ENCODE measurements at regions not wholly inside any gene's neighbourhood (a gene's known extent, or its start where the extent isn't known, plus 50 kb on each side); places are given as distances from the start of the nearest gene placed in this dataset.
A peak's percentile ranks its signal among the peaks of the same experiment; 100 is the strongest.

DNA sequence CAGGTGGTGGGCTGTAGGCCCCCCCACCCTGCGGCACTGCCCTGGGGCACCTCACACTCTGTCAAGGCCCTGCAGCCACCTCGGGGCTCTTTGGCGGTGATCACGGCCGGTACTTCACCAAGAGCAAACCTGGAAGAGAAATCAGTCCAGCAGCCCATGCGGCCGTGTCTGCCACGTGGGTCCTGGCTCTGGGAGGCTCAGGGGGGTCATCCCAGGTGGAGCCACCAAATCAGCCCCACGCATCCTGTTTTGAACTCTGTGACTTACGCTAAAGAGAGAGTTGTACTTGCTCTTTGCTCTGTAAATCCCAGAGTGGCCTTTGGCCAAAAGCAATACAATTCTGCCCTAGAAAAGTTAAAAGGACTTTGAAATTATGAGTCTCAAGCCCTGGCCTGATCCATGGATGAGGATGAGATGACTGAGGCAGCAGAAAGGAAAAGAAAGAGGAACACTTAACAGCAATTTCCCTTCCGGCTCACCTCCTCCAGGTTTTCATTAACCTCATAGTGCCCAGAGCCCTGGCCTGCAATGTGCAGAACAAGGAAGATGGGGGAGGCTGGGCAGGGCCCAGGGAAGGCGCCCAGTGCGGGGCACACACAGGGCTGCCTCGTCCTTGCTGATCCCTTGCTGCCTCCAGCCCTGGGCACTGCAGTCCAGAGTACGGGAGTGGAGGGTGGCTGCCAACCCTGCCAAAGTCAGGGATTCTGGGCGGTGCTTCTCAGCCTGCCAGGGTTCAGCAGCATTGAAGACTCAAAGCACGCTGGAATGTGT is 337.0 kb downstream of the MATN1 start:
- Histone ChIP-seq H3K4me1 (ENCODE audit: control insufficient read depth in 4 of 4, insufficient read depth in 4 of 4, low read length in 3 of 4) (peaks cover 5 to 13% (median 9%) of the 10 kb centered on the region in 4 donors), H3K36me3 (ENCODE audit: control insufficient read depth in 4 of 4, insufficient read depth in 3 of 4, low read depth in 1 of 4, low read length in 3 of 4) (no peaks in the 10 kb centered on the region), H3K9me3 (ENCODE audit: control insufficient read depth in 4 of 4, low read length in 3 of 4) (no peaks in the 10 kb centered on the region), H3K27me3 (ENCODE audit: control insufficient read depth in 4 of 4, insufficient read depth in 4 of 4, low read length in 3 of 4) (no peaks in the 10 kb centered on the region), H3K9ac (ENCODE audit: low read depth in 1 of 2, low read length in 2 of 2) (no peak overlapping the region), H3K4me3 (ENCODE audit: low read depth in 1 of 3, low read length in 3 of 3) (no peak overlapping the region), H3K27ac (ENCODE audit: low read depth in 1 of 2, low read length in 2 of 2) (peak overlapping the region; percentile 37 to 38)
- no peak for DNase-seq (ENCODE audit: low spot score)
- WGBS, result 43% methylated on average over 15 of the region's 17 CpGs
- peak; percentile 38 for TF ChIP-seq SP1 (IDR thresholded peaks at IDR 0.05)
- peak; percentile 71 to 79 for TF ChIP-seq HNF4A (conservative IDR thresholded peaks at IDR 0.05)
- TF ChIP-seq FOXA2 (IDR thresholded peaks at IDR 0.05), result peak; percentile 30
- peak; percentile 16 to 74 for TF ChIP-seq RXRA (IDR thresholded peaks at IDR 0.05)
- no peak for TF ChIP-seq GABPA (IDR thresholded peaks at IDR 0.05 in 1 of 2, conservative IDR thresholded peaks at IDR 0.05 in 1 of 2)

DNA sequence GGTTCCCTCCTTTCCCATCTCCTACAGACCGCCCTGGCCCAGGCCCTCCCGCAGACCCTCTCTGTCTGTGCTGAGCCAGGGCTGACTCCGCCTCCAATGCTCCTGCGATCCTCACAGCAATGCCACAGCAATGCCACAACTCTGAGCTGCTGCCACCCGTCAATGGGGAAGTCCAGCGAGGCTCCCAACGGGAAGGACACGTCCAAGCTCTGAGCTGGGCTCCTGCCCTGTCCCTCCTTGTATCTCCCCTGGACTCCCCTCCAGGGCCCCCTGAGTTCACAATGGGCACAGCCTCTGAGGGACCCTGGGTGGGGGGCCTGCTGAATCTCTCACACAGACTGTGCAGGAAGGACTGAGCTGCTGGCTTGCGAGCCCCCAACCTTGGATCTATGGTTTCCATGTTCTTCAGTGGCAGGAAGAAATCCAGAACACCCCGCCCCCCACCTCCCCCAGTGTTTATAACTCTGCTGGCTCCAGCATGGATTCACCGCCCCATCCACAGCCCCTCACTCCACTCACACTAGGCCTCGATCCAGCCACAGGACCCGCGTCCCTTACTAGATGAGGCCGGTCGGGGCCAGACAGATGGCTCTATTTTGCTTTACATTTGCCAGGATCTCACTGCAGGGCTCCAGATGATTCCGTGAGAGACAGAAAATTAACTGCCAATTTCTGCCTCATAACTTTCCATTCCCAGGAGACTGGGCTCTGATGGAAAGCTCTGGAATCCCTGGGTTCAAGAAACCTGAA is 338.0 kb downstream of the MATN1 start:
- no peak for DNase-seq (ENCODE audit: low spot score)
- H3K27me3 ChIP-seq (ENCODE audit: control insufficient read depth in 4 of 4, insufficient read depth in 4 of 4, low read length in 3 of 4), result no peaks in the 10 kb centered on the region
- WGBS, result 82% methylated on average over 17 of the region's 17 CpGs

More for the DNA sequence above, 338.0 kb downstream of the MATN1 start:
- peaks cover 5 to 13% (median 9%) of the 10 kb centered on the region in 4 donors for H3K4me1 ChIP-seq (ENCODE audit: control insufficient read depth in 4 of 4, insufficient read depth in 4 of 4, low read length in 3 of 4)
- TF ChIP-seq FOXA2 (IDR thresholded peaks at IDR 0.05), result no peak
- TF ChIP-seq FOXA1 (IDR thresholded peaks at IDR 0.05), result no peak
- no peak for TF ChIP-seq RAD21 (IDR thresholded peaks at IDR 0.05)
- TF ChIP-seq, protein P1, sequence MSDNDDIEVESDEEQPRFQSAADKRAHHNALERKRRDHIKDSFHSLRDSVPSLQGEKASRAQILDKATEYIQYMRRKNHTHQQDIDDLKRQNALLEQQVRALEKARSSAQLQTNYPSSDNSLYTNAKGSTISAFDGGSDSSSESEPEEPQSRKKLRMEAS (IDR thresholded peaks at IDR 0.05), result no peak
- TF ChIP-seq HNF4G (IDR thresholded peaks at IDR 0.05), result no peak
- TF ChIP-seq, protein P2, sequence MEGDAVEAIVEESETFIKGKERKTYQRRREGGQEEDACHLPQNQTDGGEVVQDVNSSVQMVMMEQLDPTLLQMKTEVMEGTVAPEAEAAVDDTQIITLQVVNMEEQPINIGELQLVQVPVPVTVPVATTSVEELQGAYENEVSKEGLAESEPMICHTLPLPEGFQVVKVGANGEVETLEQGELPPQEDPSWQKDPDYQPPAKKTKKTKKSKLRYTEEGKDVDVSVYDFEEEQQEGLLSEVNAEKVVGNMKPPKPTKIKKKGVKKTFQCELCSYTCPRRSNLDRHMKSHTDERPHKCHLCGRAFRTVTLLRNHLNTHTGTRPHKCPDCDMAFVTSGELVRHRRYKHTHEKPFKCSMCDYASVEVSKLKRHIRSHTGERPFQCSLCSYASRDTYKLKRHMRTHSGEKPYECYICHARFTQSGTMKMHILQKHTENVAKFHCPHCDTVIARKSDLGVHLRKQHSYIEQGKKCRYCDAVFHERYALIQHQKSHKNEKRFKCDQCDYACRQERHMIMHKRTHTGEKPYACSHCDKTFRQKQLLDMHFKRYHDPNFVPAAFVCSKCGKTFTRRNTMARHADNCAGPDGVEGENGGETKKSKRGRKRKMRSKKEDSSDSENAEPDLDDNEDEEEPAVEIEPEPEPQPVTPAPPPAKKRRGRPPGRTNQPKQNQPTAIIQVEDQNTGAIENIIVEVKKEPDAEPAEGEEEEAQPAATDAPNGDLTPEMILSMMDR (IDR thresholded peaks at IDR 0.05; ENCODE audit: low read depth, low read length, missing input control), result no peak
- TF ChIP-seq YY1 (IDR thresholded peaks at IDR 0.05), result no peak
- no peak for TF ChIP-seq HNF4A (conservative IDR thresholded peaks at IDR 0.05)
- TF ChIP-seq TAF1 (conservative IDR thresholded peaks at IDR 0.05), result no peak
- TF ChIP-seq RXRA (IDR thresholded peaks at IDR 0.05), result no peak
- TF ChIP-seq SP1 (IDR thresholded peaks at IDR 0.05), result no peak
- TF ChIP-seq, protein P3, sequence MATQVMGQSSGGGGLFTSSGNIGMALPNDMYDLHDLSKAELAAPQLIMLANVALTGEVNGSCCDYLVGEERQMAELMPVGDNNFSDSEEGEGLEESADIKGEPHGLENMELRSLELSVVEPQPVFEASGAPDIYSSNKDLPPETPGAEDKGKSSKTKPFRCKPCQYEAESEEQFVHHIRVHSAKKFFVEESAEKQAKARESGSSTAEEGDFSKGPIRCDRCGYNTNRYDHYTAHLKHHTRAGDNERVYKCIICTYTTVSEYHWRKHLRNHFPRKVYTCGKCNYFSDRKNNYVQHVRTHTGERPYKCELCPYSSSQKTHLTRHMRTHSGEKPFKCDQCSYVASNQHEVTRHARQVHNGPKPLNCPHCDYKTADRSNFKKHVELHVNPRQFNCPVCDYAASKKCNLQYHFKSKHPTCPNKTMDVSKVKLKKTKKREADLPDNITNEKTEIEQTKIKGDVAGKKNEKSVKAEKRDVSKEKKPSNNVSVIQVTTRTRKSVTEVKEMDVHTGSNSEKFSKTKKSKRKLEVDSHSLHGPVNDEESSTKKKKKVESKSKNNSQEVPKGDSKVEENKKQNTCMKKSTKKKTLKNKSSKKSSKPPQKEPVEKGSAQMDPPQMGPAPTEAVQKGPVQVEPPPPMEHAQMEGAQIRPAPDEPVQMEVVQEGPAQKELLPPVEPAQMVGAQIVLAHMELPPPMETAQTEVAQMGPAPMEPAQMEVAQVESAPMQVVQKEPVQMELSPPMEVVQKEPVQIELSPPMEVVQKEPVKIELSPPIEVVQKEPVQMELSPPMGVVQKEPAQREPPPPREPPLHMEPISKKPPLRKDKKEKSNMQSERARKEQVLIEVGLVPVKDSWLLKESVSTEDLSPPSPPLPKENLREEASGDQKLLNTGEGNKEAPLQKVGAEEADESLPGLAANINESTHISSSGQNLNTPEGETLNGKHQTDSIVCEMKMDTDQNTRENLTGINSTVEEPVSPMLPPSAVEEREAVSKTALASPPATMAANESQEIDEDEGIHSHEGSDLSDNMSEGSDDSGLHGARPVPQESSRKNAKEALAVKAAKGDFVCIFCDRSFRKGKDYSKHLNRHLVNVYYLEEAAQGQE (IDR thresholded peaks at IDR 0.05), result no peak
- TF ChIP-seq EGR1 (IDR thresholded peaks at IDR 0.05; ENCODE audit: low read depth in 2 of 2), result no peak
- TF ChIP-seq, protein P4, sequence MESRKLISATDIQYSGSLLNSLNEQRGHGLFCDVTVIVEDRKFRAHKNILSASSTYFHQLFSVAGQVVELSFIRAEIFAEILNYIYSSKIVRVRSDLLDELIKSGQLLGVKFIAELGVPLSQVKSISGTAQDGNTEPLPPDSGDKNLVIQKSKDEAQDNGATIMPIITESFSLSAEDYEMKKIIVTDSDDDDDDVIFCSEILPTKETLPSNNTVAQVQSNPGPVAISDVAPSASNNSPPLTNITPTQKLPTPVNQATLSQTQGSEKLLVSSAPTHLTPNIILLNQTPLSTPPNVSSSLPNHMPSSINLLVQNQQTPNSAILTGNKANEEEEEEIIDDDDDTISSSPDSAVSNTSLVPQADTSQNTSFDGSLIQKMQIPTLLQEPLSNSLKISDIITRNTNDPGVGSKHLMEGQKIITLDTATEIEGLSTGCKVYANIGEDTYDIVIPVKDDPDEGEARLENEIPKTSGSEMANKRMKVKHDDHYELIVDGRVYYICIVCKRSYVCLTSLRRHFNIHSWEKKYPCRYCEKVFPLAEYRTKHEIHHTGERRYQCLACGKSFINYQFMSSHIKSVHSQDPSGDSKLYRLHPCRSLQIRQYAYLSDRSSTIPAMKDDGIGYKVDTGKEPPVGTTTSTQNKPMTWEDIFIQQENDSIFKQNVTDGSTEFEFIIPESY (IDR thresholded peaks at IDR 0.05), result no peak
- TF ChIP-seq JUND (IDR thresholded peaks at IDR 0.05), result no peak
- no peak overlapping the region for H3K27ac ChIP-seq (ENCODE audit: low read depth in 1 of 2, low read length in 2 of 2)
- no peaks in the 10 kb centered on the region for H3K9me3 ChIP-seq (ENCODE audit: control insufficient read depth in 4 of 4, low read length in 3 of 4)
- no peak overlapping the region for H3K4me3 ChIP-seq (ENCODE audit: low read depth in 1 of 3, low read length in 3 of 3)
- no peaks in the 10 kb centered on the region for H3K36me3 ChIP-seq (ENCODE audit: control insufficient read depth in 4 of 4, insufficient read depth in 3 of 4, low read depth in 1 of 4, low read length in 3 of 4)
- H3K9ac ChIP-seq (ENCODE audit: low read depth in 1 of 2, low read length in 2 of 2), result no peak overlapping the region
